Heart left ventricle (tissue), 16 donors: ENCODE measurements at regions not wholly inside any gene's neighbourhood (a gene's known extent, or its start where the extent isn't known, plus 50 kb on each side); places are given as distances from the start of the nearest gene placed in this dataset.

Experiments
- ATAC-seq, 4 donors: fragments of 200-7000 bp; cut with Tn5 transposase; one replicate each; pipeline ENCODE4 v1.9.1; 2020 to 2022; ENCODE audit warnings: moderate library complexity in 4 of 4, mild to moderate bottlenecking in 3 of 4, moderate number of reproducible peaks in 1 of 4
- DNase-seq, 5 donors: peaks; one replicate each; pipeline ENCODE4 v3.0.0-alpha.2; 2020
- H3K27ac ChIP-seq, 12 donors: fragments of 200-600 bp; sonication (generic) in 4 of 12; one replicate each; pipeline versions ENCODE4 v1.5.0 to v1.8.0; 2016 to 2022; ENCODE audit warnings: mild to moderate bottlenecking in 2 of 12
- H3K27me3 ChIP-seq, 9 donors: fragments of 200-600 bp; sonication (generic) in 2 of 9; one replicate each; pipeline versions ENCODE4 v1.5.1 to v1.8.0; 2016 to 2022; ENCODE audit warnings: mild to moderate bottlenecking in 3 of 9
- H3K36me3 ChIP-seq, 9 donors: fragments of 200-600 bp; sonication (generic) in 2 of 9; one replicate each; pipeline versions ENCODE4 v1.5.0 to v1.8.0; 2018 to 2022; ENCODE audit warnings: mild to moderate bottlenecking in 2 of 9
- H3K4me1 ChIP-seq, 12 donors: fragments of 200-600 bp; sonication (generic) in 4 of 12; one replicate each; pipeline versions ENCODE4 v1.5.0 to v1.8.0; 2016 to 2022; ENCODE audit warnings: mild to moderate bottlenecking in 3 of 12
- H3K4me3 ChIP-seq, 12 donors: fragments of 200-600 bp; sonication (generic) in 4 of 12; one replicate each; pipeline versions ENCODE4 v1.5.0 to v1.8.0; 2017 to 2022; ENCODE audit warnings: mild to moderate bottlenecking in 9 of 12, moderate library complexity in 4 of 12
- H3K9me3 ChIP-seq, 12 donors: fragments of 200-600 bp; sonication (generic) in 4 of 12; one replicate each; pipeline versions ENCODE4 v1.5.0 to v1.8.0; 2016 to 2022; ENCODE audit warnings: mild to moderate bottlenecking in 1 of 12
- CTCF ChIP-seq, 12 donors: fragments of 200-600 bp; sonication (generic) in 4 of 12; IDR thresholded peaks; one replicate each; pipeline versions ENCODE4 v1.5.0 to v1.8.0; 2018 to 2022; ENCODE audit warnings: antibody characterized with exemption in 12 of 12, mild to moderate bottlenecking in 5 of 12
- POLR2A ChIP-seq, 2 donors: fragments of 450-650 bp; IDR thresholded peaks; one replicate each; pipeline ENCODE4 v1.6.1; 2017; ENCODE audit warnings: antibody characterized with exemption in 2 of 2, mild to moderate bottlenecking in 2 of 2, moderate library complexity in 2 of 2
- WGBS, 4 donors: extraction: QIAGEN DNeasy Blood & Tissue Kit in 2 of 4; methylation state at CpG; one replicate each; pipeline versions ENCODE4 v1.1.5 to v1.1.7; 2013 to 2018; 5-methylcytosine and 5-hydroxymethylcytosine counted together
- intact Hi-C, 10 donors: fragments of 100-400 bp; cut with DNase I; formaldehyde crosslinking; loops; one replicate each; pipeline versions ENCODE4 v1.11.1 to v1.14.2; 2022
- donor health status: ischemic (EF 13 %, LVEDD 7.1; RV severe dilation, severe dysfunction).
- donor health status: healthy with polysubstance abuse.
- donor health status: DM: no; HTN: yes; CAD: no.
- donor health status: DM: no; HTN: no; CAD: no.
- donor health status: ischemic (EF 25% LVEDD 6.9; RV normal size, moderate dysfunction).
- donor health status: ischemic (EF 25% LVEDD 5.7; RV mildly dilated, moderate dysfunction).
- donor health status: healthy.
- donor health status: DM: yes; HTN: yes; CAD: no.
- donor health status: ischemic (EF 35%, LVEDD 5.7; RV mildly dilated, moderate dysfunction).
- donor health status: nonischemic (EF 11% LVEDD 7.7; RV severe dilation, severe dysfunction).
- donor health status: DM: yes; HTN: yes; CAD: no.
- donor health status: PGD.
- donor health status: ischemic (EF 29% LVEDD 5.4; RV normal size, mild dysfunction).
- donor health status: nonischemic (EF 23%, LVEDD 6.1; RV moderate dilation, normal function).

GRCh38 chr12:21993438-21993981 is 52.3 kb upstream of the ABCC9 start:
- intact Hi-C loops, result loop anchor here in 5 of 10 donors (2.0 to 10.0 kb wide), 3 partner anchors 296 to 389 kb away; partner anchors contain the start of gene GYS2 (in 1 of the 5)
- DNase-seq, result no peak
- H3K27ac ChIP-seq, result peak overlapping the region in 6 of 12 donors; percentile 17 to 70 (median 51)
- H3K36me3 ChIP-seq, result no peaks in the 10 kb centered on the region
- peaks cover 0 to 6% (median 0%) of the 10 kb centered on the region in 12 donors for H3K4me1 ChIP-seq
- no peak for ATAC-seq
- WGBS, 4 donors, result 64 to 92% (median 91%) methylated on average over 2 of the region's 2 CpGs
- TF ChIP-seq CTCF (IDR thresholded peaks at IDR 0.05) (no peak), POLR2A (IDR thresholded peaks at IDR 0.05) (no peak)
- H3K27me3 ChIP-seq, result no peaks in the 10 kb centered on the region
- H3K9me3 ChIP-seq, result no peaks in the 10 kb centered on the region
- no peak overlapping the region for H3K4me3 ChIP-seq

GRCh38 chr12:21992823-21993222 is 51.6 kb upstream of the ABCC9 start:
- intact Hi-C loops, result loop anchor here in 5 of 10 donors (2.0 to 10.0 kb wide), 3 partner anchors 296 to 388 kb away; partner anchors contain the start of gene GYS2 (in 1 of the 5)
- peak overlapping the region in 6 of 12 donors; percentile 13 to 70 (median 51) for H3K27ac ChIP-seq

GRCh38 chr12:21991526-21991925 is 50.3 kb upstream of the ABCC9 start:
- Histone ChIP-seq H3K4me1 (peaks cover 0 to 6% (median 0%) of the 10 kb centered on the region in 12 donors), H3K27me3 (no peaks in the 10 kb centered on the region), H3K9me3 (no peaks in the 10 kb centered on the region), H3K36me3 (no peaks in the 10 kb centered on the region), H3K27ac (no peak overlapping the region), H3K4me3 (no peak overlapping the region)
- TF ChIP-seq POLR2A (IDR thresholded peaks at IDR 0.05), result no peak
- DNase-seq (no peak), ATAC-seq (no peak)
- intact Hi-C loops, result loop anchor here in 6 of 10 donors (2.0 to 10.0 kb wide), 4 partner anchors 293 to 387 kb away; partner anchors contain the start of gene GYS2 (in 1 of the 6)
- 84 to 89% (median 85%) methylated on average over 4 of the region's 4 CpGs for WGBS, 4 donors

More at GRCh38 chr12:21992823-21993222, 51.6 kb upstream of the ABCC9 start:
- Histone ChIP-seq H3K27me3 (no peaks in the 10 kb centered on the region), H3K4me1 (peaks cover 0 to 6% (median 0%) of the 10 kb centered on the region in 12 donors), H3K4me3 (no peak overlapping the region), H3K9me3 (no peaks in the 10 kb centered on the region), H3K36me3 (no peaks in the 10 kb centered on the region)
- DNase-seq, result peak in 2 of 5 donors; percentile 43 to 45
- WGBS, 4 donors, result 57 to 66% (median 62%) methylated on average over 3 of the region's 3 CpGs
- peak in 3 of 4 donors; percentile 41 to 54 (median 52) for ATAC-seq
- TF ChIP-seq POLR2A (IDR thresholded peaks at IDR 0.05) (no peak), CTCF (IDR thresholded peaks at IDR 0.05) (no peak)
